ENCODE measurements at regions not wholly inside any gene's neighbourhood (a gene's known extent, or its start where the extent isn't known, plus 50 kb on each side); places are given as distances from the start of the nearest gene placed in this dataset.
A peak's percentile ranks its signal among the peaks of the same experiment; 100 is the strongest.

- H4K20me1 ChIP-seq (ENCODE audit: control insufficient read depth, insufficient read depth, insufficient read length) = no peaks in the 10 kb centered on the region
- H3K4me3 Mint-ChIP-seq = no peak overlapping the region
- TF ChIP-seq, protein P1, sequence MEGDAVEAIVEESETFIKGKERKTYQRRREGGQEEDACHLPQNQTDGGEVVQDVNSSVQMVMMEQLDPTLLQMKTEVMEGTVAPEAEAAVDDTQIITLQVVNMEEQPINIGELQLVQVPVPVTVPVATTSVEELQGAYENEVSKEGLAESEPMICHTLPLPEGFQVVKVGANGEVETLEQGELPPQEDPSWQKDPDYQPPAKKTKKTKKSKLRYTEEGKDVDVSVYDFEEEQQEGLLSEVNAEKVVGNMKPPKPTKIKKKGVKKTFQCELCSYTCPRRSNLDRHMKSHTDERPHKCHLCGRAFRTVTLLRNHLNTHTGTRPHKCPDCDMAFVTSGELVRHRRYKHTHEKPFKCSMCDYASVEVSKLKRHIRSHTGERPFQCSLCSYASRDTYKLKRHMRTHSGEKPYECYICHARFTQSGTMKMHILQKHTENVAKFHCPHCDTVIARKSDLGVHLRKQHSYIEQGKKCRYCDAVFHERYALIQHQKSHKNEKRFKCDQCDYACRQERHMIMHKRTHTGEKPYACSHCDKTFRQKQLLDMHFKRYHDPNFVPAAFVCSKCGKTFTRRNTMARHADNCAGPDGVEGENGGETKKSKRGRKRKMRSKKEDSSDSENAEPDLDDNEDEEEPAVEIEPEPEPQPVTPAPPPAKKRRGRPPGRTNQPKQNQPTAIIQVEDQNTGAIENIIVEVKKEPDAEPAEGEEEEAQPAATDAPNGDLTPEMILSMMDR (conservative IDR thresholded peaks at IDR 0.05) = no peak
- no peak overlapping the region for H2BK20ac ChIP-seq (ENCODE audit: low read depth, low read length, poor library complexity, severe bottlenecking)
- no peaks in the 10 kb centered on the region for H3K9me3 ChIP-seq (ENCODE audit: control insufficient read depth, low read depth, low read length)
- H4K8ac ChIP-seq (replicated peaks; ENCODE audit: insufficient read length, low read depth, low read length) = no peak overlapping the region
- H3K27ac ChIP-seq (ENCODE audit: insufficient read length, low read depth, low read length) = no peak overlapping the region
- H3K9me3 Mint-ChIP-seq = no peaks in the 10 kb centered on the region
- no peaks in the 10 kb centered on the region; the same call in 1 of the 2 replicates for H3K27me3 Mint-ChIP-seq (ENCODE audit: low read depth)
- no peaks in the 10 kb centered on the region for H3K23me2 ChIP-seq (ENCODE audit: insufficient read length, low read depth, low read length, poor library complexity, severe bottlenecking)
- H3K56ac ChIP-seq (ENCODE audit: insufficient read length, low read depth, low read length) = no peak overlapping the region
- H3K18ac ChIP-seq (ENCODE audit: insufficient read length, low read depth, low read length) = no peak overlapping the region
- peak overlapping the region in 1 of 3 experiments; percentile 83; a peak in 2 of 7 replicates for H3K27ac Mint-ChIP-seq
- peaks cover 23% of the 10 kb centered on the region for H3K4me1 ChIP-seq (ENCODE audit: insufficient read depth, low read length)
- H3K23ac ChIP-seq (ENCODE audit: insufficient read length, low read depth, low read length) = no peak overlapping the region
- no peak overlapping the region for H2AK5ac ChIP-seq (ENCODE audit: insufficient read length, low read length)
- H3K4me1 Mint-ChIP-seq = peaks cover 72 to 78% of the 10 kb centered on the region in 2 experiments
- peaks cover 34% of the 10 kb centered on the region; the same call in 1 of the 2 replicates for H3K79me2 ChIP-seq (ENCODE audit: insufficient read depth, low read length)
- no peak overlapping the region for H3K4ac ChIP-seq (ENCODE audit: low read depth, low read length)
- H2BK5ac ChIP-seq (ENCODE audit: insufficient read length, low read length) = no peak overlapping the region
- peaks cover 2 to 10% (median 5%) of the 10 kb centered on the region in 3 experiments; a peak in 5 of 7 replicates for H3K36me3 Mint-ChIP-seq (ENCODE audit: insufficient read depth in 1 of 3, low read depth in 3 of 3)
- no peak overlapping the region for H4K91ac ChIP-seq (ENCODE audit: insufficient read length, low read depth, low read length)
- H3K27me3 ChIP-seq (ENCODE audit: insufficient read depth, low read length) = no peaks in the 10 kb centered on the region; the same call in 1 of the 2 replicates
- H2BK15ac ChIP-seq (ENCODE audit: low read depth, low read length) = no peak overlapping the region
- peaks cover 10% of the 10 kb centered on the region for H3K79me1 ChIP-seq (ENCODE audit: insufficient read depth, low read depth, low read length, poor library complexity, severe bottlenecking)
- no peak overlapping the region for H2AFZ ChIP-seq (ENCODE audit: low read length)
- no peak overlapping the region for H3K4me2 ChIP-seq (ENCODE audit: insufficient read depth, insufficient read length, low read length)
- no peak overlapping the region for H3T11ph ChIP-seq (ENCODE audit: low read length)
- H3K9ac ChIP-seq (ENCODE audit: extremely low read depth, insufficient read length, low read length) = no peak overlapping the region
- H2BK120ac ChIP-seq (ENCODE audit: low read depth, low read length, poor library complexity, severe bottlenecking) = no peak overlapping the region
- no peak overlapping the region for H4K5ac ChIP-seq (ENCODE audit: insufficient read length, low read depth, low read length)
- H2BK12ac ChIP-seq (ENCODE audit: insufficient read length, low read depth, low read length) = no peak overlapping the region
- H3K14ac ChIP-seq (ENCODE audit: insufficient read depth, low read length) = no peak overlapping the region
- DNase-seq = no peak
Observed at GRCh38 chr6:21769968-21770367, 176.4 kb downstream of the SOX4 start.
